CD4-positive, alpha-beta T cell treated with Interleukin-17A for 1 hour (primary cell): ENCODE measurements at regions not wholly inside any gene's neighbourhood (a gene's known extent, or its start where the extent isn't known, plus 50 kb on each side); places are given as distances from the start of the nearest gene placed in this dataset.

Experiments
- DNase-seq: peaks from one replicate; pipeline ENCODE4 v3.0.0-alpha.2; 2020

GRCh38 chr15:95549168-95549738, 781.2 kb upstream of the NR2F2 start:
- DNase-seq: no peak

GRCh38 chr15:95550702-95551101, 779.8 kb upstream of the NR2F2 start:
- no peak for DNase-seq

- no peak for DNase-seq
These were observed 774.3 kb upstream of the NR2F2 start for GRCh38 chr15:95556225-95556624.

- DNase-seq: no peak
These were observed 773.7 kb upstream of the NR2F2 start for GRCh38 chr15:95556866-95557225.

GRCh38 chr15:95557226-95558046, 773.1 kb upstream of the NR2F2 start:
- no peak for DNase-seq

DNA sequence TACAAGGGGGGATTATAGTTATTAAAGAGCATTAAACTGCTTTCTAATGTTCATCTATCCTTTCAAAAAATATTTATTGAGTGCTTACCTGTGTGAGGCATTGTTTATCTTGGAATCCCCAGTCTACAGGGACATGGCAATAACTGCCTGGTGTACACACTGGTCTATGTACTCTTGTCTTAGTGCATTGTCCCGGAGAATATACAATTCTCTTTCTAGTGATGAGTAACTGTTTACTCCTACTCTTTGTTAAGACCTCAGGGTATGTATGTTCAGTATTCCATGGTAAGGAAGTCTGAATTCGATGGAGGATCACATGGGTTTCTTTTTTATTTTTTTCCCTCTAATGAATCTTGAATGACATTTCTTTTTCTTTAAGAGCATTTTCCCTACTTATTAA, 772.4 kb upstream of the NR2F2 start:
- DNase-seq: no peak

- no peak for DNase-seq
These were observed 771.6 kb upstream of the NR2F2 start for GRCh38 chr15:95558916-95559315.

DNA sequence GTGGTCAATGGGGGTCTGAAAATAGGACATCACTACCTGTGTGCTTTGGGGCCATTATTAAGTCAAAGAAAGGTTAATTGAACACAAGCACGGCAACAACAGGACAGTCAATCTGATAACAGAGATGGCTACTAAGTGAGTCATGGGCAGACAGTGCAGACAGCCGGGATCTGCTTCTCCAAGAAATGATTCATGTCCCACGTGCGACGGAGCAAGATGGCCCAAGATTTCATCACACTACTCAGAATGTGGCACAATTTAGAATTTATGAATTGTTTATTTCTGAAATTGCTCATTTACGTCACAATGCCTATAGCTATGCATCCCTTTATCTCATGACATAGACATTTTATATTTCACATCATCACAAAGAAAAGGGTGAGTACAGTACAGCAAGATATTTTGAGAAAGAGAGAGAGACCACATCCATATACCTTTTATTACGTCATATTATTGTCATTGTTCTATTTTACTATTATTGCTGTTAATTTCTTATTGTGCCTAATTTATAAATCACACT, 770.6 kb upstream of the NR2F2 start:
- DNase-seq: no peak

DNA sequence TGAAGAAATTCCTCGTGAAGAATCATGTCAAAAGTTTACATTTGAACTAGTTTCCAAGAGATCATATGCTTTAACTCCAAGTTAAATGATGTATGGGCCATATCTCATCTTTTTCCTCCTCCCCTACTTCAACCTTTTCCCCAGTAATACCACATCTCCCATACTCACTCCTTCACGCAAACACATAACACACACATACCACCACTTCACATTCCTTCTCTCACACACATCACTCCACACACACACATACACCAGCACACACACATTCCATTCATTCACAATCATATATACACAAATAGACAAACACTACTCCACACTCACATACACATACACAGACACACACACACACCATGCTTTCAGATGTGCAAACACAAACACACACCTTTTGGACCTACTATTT, 769.0 kb upstream of the NR2F2 start:
- no peak for DNase-seq

GRCh38 chr15:95563634-95564033, 766.9 kb upstream of the NR2F2 start:
- DNase-seq: no peak

DNA sequence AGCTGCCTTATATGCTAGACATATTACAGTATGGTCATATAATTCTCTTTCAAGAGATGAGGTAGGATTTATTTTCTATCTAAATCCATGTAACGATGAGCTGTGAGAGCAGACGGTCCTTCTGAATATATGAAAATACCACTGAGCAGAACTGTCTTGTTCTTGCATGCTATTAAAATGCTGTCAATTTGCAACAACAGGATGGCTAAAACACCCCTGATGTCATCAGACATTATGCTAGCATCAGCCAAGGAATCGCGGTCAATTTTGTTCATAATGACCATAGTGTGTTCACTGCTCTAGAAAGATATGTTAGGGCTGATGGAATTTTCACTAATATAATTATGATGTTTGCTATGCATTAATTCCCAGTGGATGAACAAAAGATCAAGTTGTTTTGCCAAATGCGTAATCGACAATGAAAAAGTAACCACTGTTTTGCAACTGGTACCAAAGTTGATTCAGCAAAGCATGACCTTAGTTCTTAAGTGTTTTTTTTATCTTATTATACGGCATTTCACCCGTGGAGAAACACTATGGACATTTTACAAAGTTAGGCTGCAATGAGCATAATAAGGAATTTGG, 765.4 kb upstream of the NR2F2 start:
- no peak for DNase-seq

DNA sequence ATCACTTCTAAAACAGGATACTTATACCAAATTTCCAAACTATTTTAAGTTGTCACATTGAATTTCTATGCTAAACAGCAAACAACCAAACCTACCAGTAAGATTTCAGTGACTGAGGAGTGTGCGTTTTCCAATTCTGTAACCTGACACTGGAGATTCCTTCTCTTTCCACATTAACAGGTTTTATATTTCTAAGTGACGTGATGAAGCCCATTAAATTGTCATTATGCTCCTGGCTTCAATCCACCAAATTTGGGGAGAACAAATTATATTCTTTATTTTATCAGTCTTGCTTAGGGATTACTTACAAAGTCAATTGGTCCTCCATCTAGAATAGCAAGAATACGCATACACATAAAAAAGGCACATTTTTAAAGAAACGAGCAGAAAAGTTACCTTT, 764.8 kb upstream of the NR2F2 start:
- no peak for DNase-seq

DNA sequence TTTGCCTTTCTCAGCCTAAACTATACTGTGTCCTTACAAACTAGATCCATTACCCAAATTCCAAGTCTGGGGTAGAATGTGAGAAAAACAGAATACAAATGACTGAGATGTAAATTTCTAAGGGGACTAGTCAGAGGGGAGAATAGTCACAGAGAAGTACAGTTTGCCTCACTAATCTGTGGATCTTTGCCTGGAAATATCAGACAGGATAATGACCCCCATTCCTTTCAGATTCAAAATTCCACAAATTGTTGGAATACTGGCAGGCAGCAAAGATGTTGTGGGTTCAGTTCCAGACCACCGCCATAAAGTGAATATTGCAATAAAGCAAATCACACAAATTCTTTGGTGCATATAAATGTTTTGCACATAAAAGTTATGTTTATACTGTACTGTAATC, 762.8 kb upstream of the NR2F2 start:
- no peak for DNase-seq

DNA sequence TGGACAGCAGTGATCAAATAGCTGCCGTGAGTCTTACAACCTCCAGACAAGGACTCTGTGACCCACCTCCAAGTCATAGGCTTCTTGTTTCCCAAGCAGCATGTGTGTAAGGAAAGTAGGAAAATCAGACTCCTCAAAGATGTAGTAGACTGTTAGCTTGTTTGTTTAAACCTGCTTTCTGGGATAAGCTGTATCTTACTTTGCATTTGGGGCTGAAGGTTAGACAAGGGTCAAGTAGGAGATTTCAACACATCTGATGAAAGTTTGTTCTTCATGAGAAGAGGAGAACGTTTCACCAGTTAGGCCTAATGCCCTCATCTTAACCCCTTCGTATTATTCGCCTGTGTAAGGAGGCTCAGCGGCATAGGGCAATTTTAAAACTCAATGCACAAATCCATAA, 756.4 kb upstream of the NR2F2 start:
- no peak for DNase-seq

GRCh38 chr15:95577927-95578326, 752.6 kb upstream of the NR2F2 start:
- DNase-seq: no peak

- DNase-seq: no peak
These were observed 750.4 kb upstream of the NR2F2 start for GRCh38 chr15:95580121-95580520.

DNA sequence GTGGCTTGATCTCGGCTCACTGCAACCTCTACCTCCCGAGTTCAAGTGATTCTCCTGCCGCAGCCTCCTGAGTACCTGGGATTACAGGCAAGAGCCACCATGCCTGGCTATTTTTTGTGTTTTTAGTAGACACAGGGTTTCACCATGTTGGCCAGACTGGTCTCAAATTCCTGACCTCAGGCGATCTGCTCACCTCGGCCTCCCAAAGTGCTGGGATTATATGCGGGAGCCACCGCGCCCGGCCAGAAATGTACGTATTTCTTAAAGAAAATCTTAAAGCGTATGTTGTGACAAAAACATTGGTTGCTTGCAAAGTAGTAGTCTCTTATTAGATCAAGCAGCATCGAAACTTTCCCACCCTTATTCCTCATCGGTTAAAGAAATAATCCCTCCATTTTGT, 748.9 kb upstream of the NR2F2 start:
- DNase-seq: no peak

GRCh38 chr15:95584088-95584487, 746.4 kb upstream of the NR2F2 start:
- DNase-seq: no peak

DNA sequence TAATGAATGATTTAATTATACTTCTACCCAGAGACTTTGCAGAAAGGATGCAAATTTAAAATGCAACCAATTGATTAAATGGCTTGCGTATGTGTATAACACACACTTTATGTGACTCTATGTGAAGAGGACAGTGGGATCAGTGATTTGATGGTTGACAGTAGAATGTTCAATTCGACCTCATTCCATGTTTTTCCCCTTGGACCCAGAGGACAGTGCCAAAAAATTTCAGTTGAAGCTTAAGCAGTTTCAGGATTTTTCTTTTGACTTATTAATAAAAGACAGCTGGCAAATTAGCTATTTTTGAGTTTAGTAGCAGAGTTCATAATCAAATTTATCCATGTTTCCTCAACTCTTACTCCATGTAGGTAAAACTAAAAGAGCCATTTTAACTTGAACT, 742.4 kb upstream of the NR2F2 start:
- no peak for DNase-seq

GRCh38 chr15:95590533-95591044, 739.9 kb upstream of the NR2F2 start:
- no peak for DNase-seq

- no peak for DNase-seq
These were observed 739.2 kb upstream of the NR2F2 start for GRCh38 chr15:95591270-95591669.

DNA sequence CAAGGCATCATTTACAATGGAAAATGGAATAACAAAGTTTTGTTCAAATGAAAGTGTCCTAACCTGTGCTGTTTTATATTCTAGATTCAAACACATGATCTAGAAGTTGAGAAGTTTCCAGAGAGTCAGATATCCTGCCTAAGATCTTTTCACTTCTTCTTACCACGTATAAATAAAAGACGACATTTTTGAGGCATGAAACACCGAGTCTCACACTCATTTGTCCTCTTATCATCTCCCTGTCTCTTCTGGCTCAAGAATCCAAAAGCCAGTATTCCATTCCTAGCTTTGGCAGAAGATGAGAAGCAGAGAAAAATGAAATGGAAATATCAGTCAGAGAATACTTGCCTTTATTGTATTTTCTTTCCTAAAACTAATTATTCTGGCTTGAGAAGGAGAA, 738.6 kb upstream of the NR2F2 start:
- no peak for DNase-seq

- DNase-seq: no peak
These were observed 736.0 kb upstream of the NR2F2 start for GRCh38 chr15:95594496-95594895.

DNA sequence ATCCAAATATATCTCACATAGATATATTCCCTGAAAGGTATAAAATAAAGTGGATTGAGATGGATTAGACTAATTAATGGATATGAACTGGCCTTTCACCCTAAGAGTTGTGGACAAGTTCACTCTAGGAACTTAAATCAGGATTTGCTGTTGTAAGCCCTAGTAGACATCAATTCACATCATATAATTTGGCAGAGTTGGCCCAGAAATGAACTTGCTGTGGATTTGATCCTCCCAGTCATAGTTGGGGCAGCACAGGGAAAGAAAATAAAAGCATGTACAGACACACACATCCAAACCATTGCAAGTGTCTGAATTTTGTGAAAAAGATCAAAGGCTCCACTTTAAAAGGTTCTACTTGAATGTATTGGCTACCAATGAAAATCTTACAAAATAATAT, 734.7 kb upstream of the NR2F2 start:
- DNase-seq: no peak
